ENCODE measurements at regions not wholly inside any gene's neighbourhood (a gene's known extent, or its start where the extent isn't known, plus 50 kb on each side); places are given as distances from the start of the nearest gene placed in this dataset.

DNA sequence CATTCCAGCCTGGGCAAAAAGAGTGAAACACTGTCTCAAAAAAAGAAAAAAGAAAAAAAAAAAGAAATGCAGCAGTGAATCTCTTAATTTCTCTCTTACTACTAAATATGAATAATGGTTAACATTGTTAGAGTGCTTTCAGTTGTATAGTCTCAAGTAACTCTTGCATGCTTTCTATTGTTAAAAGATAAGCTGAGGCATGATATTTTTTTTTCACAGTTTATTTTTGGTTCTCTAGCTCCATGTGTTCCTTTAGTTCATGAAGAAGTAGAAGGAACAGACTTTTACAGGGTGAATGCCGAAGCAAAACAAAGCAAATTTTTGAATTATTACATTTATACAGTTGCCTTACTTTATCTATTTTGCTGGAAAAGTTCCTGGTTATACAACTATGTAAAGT lies 1180.9 kb downstream of the OTOL1 start:
- TF ChIP-seq CTCF (IDR thresholded peaks at IDR 0.05; ENCODE audit: control extremely low read depth, extremely low read depth, low read depth, missing control alignments), result no peak
- no peak for DNase-seq (ENCODE audit: extremely low spot score)
- POLR2A ChIA-PET, result no interaction called here
- CTCF ChIA-PET, result interaction anchor here (1.0 kb wide), 1 partner anchor 8 kb away, joined by 3 read pairs; no protein-coding TSS in a partner anchor

GRCh38 chr3:162678941-162679340 lies 1182.3 kb downstream of the OTOL1 start:
- TF ChIP-seq CTCF (IDR thresholded peaks at IDR 0.05; ENCODE audit: control extremely low read depth, extremely low read depth, low read depth, missing control alignments), result no peak
- DNase-seq (ENCODE audit: extremely low spot score), result no peak
- CTCF ChIA-PET, result interaction anchor here (0.9 to 1.0 kb wide), 2 partner anchors 10 to 24 kb away, joined by 3 to 4 read pairs; no protein-coding TSS in a partner anchor
- POLR2A ChIA-PET, result no interaction called here

GRCh38 chr3:162684260-162684659 lies 1187.7 kb downstream of the OTOL1 start:
- ChIA-PET CTCF (no interaction called here), POLR2A (no interaction called here)
- DNase-seq (ENCODE audit: extremely low spot score), result no peak
- no peak for TF ChIP-seq CTCF (IDR thresholded peaks at IDR 0.05; ENCODE audit: control extremely low read depth, extremely low read depth, low read depth, missing control alignments)

GRCh38 chr3:162699291-162699690 lies 1202.7 kb downstream of the OTOL1 start:
- DNase-seq (ENCODE audit: extremely low spot score), result no peak
- CTCF ChIA-PET, result no interaction called here
- no peak for TF ChIP-seq CTCF (IDR thresholded peaks at IDR 0.05; ENCODE audit: control extremely low read depth, extremely low read depth, low read depth, missing control alignments)
- POLR2A ChIA-PET, result no interaction called here

- CTCF ChIA-PET, result no interaction called here
- TF ChIP-seq CTCF (IDR thresholded peaks at IDR 0.05; ENCODE audit: control extremely low read depth, extremely low read depth, low read depth, missing control alignments), result no peak
- POLR2A ChIA-PET, result no interaction called here
- DNase-seq (ENCODE audit: extremely low spot score), result no peak
Observed at GRCh38 chr3:162701211-162701610, 1204.6 kb downstream of the OTOL1 start.

- TF ChIP-seq CTCF (IDR thresholded peaks at IDR 0.05; ENCODE audit: control extremely low read depth, extremely low read depth, low read depth, missing control alignments), result no peak
- DNase-seq (ENCODE audit: extremely low spot score), result no peak
- CTCF ChIA-PET, result no interaction called here
- POLR2A ChIA-PET, result no interaction called here
Observed at GRCh38 chr3:162702768-162703385, 1206.3 kb downstream of the OTOL1 start.
